D721Med (cell line): ENCODE measurements at regions not wholly inside any gene's neighbourhood (a gene's known extent, or its start where the extent isn't known, plus 50 kb on each side); places are given as distances from the start of the nearest gene placed in this dataset.

Experiments used
- DNase-seq: peaks from one replicate; pipeline ENCODE4 v3.0.0; 2011; ENCODE audit warnings: low spot score; ENCODE audit not compliant: insufficient read length
- FAIRE-seq: peaks from 2 replicates; lab custom pipeline; 2011; peaks lifted over from hg19 to GRCh38; lab: Jason Lieb, UNC
- TF ChIP-seq, protein P1 (sequence below): IDR thresholded peaks from 2 replicates; pipeline ENCODE4 v1.5.1; 2012; ENCODE audit warnings: mild to moderate bottlenecking, control low read depth; ENCODE audit not compliant: insufficient read depth; ENCODE audit errors: missing control alignments

GRCh38 chr6:27146706-27147505, 100.6 kb upstream of the PRSS16 start:
- peak; percentile 93 for FAIRE-seq

DNA sequence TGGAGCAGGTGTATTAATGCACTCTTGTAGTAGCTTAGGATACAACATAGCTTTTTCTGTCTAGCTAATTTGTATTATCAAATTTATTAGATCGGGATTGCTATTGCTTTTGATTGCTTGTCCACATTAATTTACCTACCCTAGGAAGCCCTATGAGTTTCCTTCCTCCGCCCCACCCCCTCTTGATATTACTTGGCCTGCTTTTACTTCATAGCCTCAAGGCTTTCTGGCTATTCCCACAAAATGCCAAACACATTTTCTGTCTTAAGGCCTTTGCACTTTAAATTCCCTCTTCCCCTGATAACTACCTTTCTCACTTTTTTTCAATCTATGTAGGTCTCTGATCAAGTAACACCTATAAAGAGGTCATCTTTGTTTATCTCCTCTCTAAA, 99.1 kb upstream of the PRSS16 start:
- TF ChIP-seq, protein P1, sequence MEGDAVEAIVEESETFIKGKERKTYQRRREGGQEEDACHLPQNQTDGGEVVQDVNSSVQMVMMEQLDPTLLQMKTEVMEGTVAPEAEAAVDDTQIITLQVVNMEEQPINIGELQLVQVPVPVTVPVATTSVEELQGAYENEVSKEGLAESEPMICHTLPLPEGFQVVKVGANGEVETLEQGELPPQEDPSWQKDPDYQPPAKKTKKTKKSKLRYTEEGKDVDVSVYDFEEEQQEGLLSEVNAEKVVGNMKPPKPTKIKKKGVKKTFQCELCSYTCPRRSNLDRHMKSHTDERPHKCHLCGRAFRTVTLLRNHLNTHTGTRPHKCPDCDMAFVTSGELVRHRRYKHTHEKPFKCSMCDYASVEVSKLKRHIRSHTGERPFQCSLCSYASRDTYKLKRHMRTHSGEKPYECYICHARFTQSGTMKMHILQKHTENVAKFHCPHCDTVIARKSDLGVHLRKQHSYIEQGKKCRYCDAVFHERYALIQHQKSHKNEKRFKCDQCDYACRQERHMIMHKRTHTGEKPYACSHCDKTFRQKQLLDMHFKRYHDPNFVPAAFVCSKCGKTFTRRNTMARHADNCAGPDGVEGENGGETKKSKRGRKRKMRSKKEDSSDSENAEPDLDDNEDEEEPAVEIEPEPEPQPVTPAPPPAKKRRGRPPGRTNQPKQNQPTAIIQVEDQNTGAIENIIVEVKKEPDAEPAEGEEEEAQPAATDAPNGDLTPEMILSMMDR: no peak
- FAIRE-seq (no peak), DNase-seq (no peak)

More at GRCh38 chr6:27146706-27147505, 100.6 kb upstream of the PRSS16 start:
- TF ChIP-seq, protein P1: no peak
- DNase-seq: peak; percentile 93

- DNase-seq: no peak
- no peak for FAIRE-seq
- TF ChIP-seq, protein P1: no peak
These were observed 98.4 kb upstream of the PRSS16 start for GRCh38 chr6:27149150-27149549.

GRCh38 chr6:27154696-27155095, 92.8 kb upstream of the PRSS16 start:
- TF ChIP-seq, protein P1: no peak
- FAIRE-seq: no peak
- no peak for DNase-seq

- FAIRE-seq: no peak
- no peak for DNase-seq
- TF ChIP-seq, protein P1: no peak
These were observed 90.5 kb upstream of the PRSS16 start for GRCh38 chr6:27156874-27157458.

DNA sequence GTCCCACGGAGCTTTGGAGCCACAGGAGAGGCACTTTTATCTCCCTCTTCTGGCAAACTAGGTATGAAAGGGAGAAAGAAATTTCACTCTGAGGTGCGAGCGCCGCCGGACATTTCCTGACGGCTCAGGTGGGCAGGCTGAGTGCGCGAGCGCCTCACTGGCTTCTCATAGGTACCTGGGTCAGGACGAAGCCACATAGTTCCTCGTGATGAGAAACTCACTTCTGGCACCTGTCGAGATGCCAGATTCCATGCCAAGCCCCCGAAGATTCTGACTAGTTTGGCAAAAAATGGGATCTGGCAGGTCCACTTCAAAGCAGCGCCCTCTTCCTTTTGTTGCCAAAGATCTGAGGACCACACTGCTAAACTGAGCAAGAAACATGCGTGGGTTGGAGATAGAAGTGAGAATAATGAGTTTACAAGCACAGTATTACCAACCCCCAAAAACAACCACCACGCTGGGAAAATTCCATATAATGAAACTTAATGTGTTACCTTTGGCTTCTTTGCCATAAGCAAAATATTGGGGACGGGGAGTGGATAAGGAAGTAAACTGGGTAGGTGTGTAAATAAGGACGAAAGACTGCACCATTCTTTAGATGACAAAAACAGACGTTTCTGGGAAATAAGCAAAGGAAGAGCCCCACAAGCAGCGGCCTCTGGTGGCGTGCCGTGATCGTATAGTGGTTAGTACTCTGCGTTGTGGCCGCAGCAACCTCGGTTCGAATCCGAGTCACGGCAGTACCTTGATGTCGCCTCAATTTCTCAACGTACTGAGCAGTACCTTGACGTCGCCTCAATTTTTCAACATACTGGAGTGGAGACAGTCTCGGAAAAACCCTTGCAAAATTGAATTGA, 89.8 kb upstream of the PRSS16 start:
- no peak for DNase-seq
- no peak for FAIRE-seq
- TF ChIP-seq, protein P1: peak; percentile 17

GRCh38 chr6:27158316-27158643, 89.2 kb upstream of the PRSS16 start:
- DNase-seq (no peak), FAIRE-seq (no peak)
- TF ChIP-seq, protein P1: no peak
